Smooth muscle cell (in vitro differentiated cells): ENCODE measurements at regions not wholly inside any gene's neighbourhood (a gene's known extent, or its start where the extent isn't known, plus 50 kb on each side); places are given as distances from the start of the nearest gene placed in this dataset.

ENCODE experiments used
- DNase-seq: peaks from one replicate; lab custom pipeline; 2025; ENCODE audit not compliant: unreplicated experiment; lab: John Stamatoyannopoulos, UW
- H2AFZ ChIP-seq: fragments of 200-600 bp; sonication (generic); 2 replicates; pipeline ENCODE4 v1.6.0; 2016; ENCODE audit warnings: antibody characterized with exemption, low read depth, mild to moderate bottlenecking
- H3F3A ChIP-seq: fragments of 200-600 bp; sonication (generic); 2 replicates; pipeline ENCODE4 v1.6.0; 2017; ENCODE audit warnings: antibody characterized with exemption, low read depth
- H3K27ac ChIP-seq: fragments of 200-600 bp; sonication (generic); 2 replicates; pipeline ENCODE4 v1.5.1; 2016; ENCODE audit warnings: low read depth, mild to moderate bottlenecking
- H3K27me3 ChIP-seq: fragments of 200-600 bp; sonication (generic); 2 replicates; pipeline ENCODE4 v1.6.1; 2016; ENCODE audit warnings: low read depth, mild to moderate bottlenecking
- H3K36me3 ChIP-seq: fragments of 200-600 bp; sonication (generic); 2 replicates; pipeline ENCODE4 v1.5.1; 2016; ENCODE audit warnings: low read depth
- H3K4me1 ChIP-seq: fragments of 200-600 bp; sonication (generic); 2 replicates; pipeline ENCODE4 v1.5.1; 2016; ENCODE audit warnings: low read depth
- H3K4me2 ChIP-seq: fragments of 200-600 bp; sonication (generic); 2 replicates; pipeline ENCODE4 v1.6.0; 2016; ENCODE audit warnings: mild to moderate bottlenecking
- H3K4me3 ChIP-seq: fragments of 200-600 bp; sonication (generic); 2 replicates; pipeline ENCODE4 v1.5.1; 2016; ENCODE audit warnings: mild to moderate bottlenecking
- H3K79me2 ChIP-seq: fragments of 200-600 bp; sonication (generic); 2 replicates; pipeline ENCODE4 v1.6.0; 2016; ENCODE audit warnings: low read depth, mild to moderate bottlenecking
- H3K9ac ChIP-seq: fragments of 200-600 bp; sonication (generic); 2 replicates; pipeline ENCODE4 v1.6.0; 2016; ENCODE audit warnings: low read depth
- H3K9me3 ChIP-seq: fragments of 200-600 bp; sonication (generic); replicated peaks from 2 replicates; pipeline ENCODE4 v1.5.1; 2016; ENCODE audit warnings: low read depth
- H4K20me1 ChIP-seq: fragments of 200-600 bp; sonication (generic); 2 replicates; pipeline ENCODE4 v1.6.0; 2016; ENCODE audit warnings: low read depth
- CTCF ChIP-seq: fragments of 200-600 bp; sonication (generic); IDR thresholded peaks from 2 replicates; pipeline ENCODE4 v1.5.1; 2017; ENCODE audit warnings: borderline replicate concordance, mild to moderate bottlenecking, antibody characterized with exemption; ENCODE audit not compliant: insufficient read depth, poor library complexity, severe bottlenecking
- WGBS: methylation state at CpG from one replicate; pipeline ENCODE4 v1.1.7; 2016; ENCODE audit warnings: low lambda C conversion rate; 5-methylcytosine and 5-hydroxymethylcytosine counted together

- H3F3A ChIP-seq: no peaks in the 10 kb centered on the region
- H3K4me1 ChIP-seq: no peaks in the 10 kb centered on the region
- no peak overlapping the region for H3K9ac ChIP-seq
- DNase-seq: no peak
- H3K36me3 ChIP-seq: no peaks in the 10 kb centered on the region
- no peak overlapping the region for H3K4me2 ChIP-seq
- no peak overlapping the region for H3K27ac ChIP-seq
- H4K20me1 ChIP-seq: no peaks in the 10 kb centered on the region
- no peak for TF ChIP-seq CTCF
- 87% methylated on average over 15 of the region's 15 CpGs for WGBS
- no peaks in the 10 kb centered on the region for H3K79me2 ChIP-seq
- no peaks in the 10 kb centered on the region for H3K9me3 ChIP-seq
- no peak overlapping the region for H3K4me3 ChIP-seq
- H3K27me3 ChIP-seq: peaks cover 40% of the 10 kb centered on the region
- H2AFZ ChIP-seq: no peak overlapping the region
Observed at GRCh38 chr22:49721211-49721763, 106.4 kb downstream of the BRD1 start.

GRCh38 chr22:49720279-49720959, 107.3 kb downstream of the BRD1 start:
- DNase-seq: no peak
- H3K36me3 ChIP-seq: no peaks in the 10 kb centered on the region
- H3K79me2 ChIP-seq: no peaks in the 10 kb centered on the region
- no peak for TF ChIP-seq CTCF
- H3K9ac ChIP-seq: no peak overlapping the region
- no peak overlapping the region for H3K4me3 ChIP-seq
- no peak overlapping the region for H2AFZ ChIP-seq
- H3K4me1 ChIP-seq: no peaks in the 10 kb centered on the region
- peaks cover 31% of the 10 kb centered on the region for H3K27me3 ChIP-seq
- 89% methylated on average over 18 of the region's 18 CpGs for WGBS
- H3F3A ChIP-seq: no peaks in the 10 kb centered on the region
- no peak overlapping the region for H3K27ac ChIP-seq
- H3K4me2 ChIP-seq: no peak overlapping the region
- H4K20me1 ChIP-seq: no peaks in the 10 kb centered on the region
- H3K9me3 ChIP-seq: no peaks in the 10 kb centered on the region

GRCh38 chr22:49719046-49719445, 108.6 kb downstream of the BRD1 start:
- WGBS: 84% methylated on average over 10 of the region's 10 CpGs

More at GRCh38 chr22:49719046-49719445, 108.6 kb downstream of the BRD1 start:
- Histone ChIP-seq H3K4me3 (no peak overlapping the region), H3K4me1 (no peaks in the 10 kb centered on the region), H3K27me3 (peaks cover 17% of the 10 kb centered on the region), H4K20me1 (no peaks in the 10 kb centered on the region), H3K27ac (no peak overlapping the region), H3K9me3 (no peaks in the 10 kb centered on the region), H3K9ac (no peak overlapping the region), H3K36me3 (no peaks in the 10 kb centered on the region), H3K79me2 (no peaks in the 10 kb centered on the region), H2AFZ (no peak overlapping the region), H3K4me2 (no peak overlapping the region), H3F3A (no peaks in the 10 kb centered on the region)
- DNase-seq: no peak
- TF ChIP-seq CTCF: no peak
